AG08396 (cell line): ENCODE measurements at regions not wholly inside any gene's neighbourhood (a gene's known extent, or its start where the extent isn't known, plus 50 kb on each side); places are given as distances from the start of the nearest gene placed in this dataset.
"Not testable (repeated sequence)": the region's sequence is repeated elsewhere in the genome, so short reads cannot be mapped to it uniquely, and the experiment has no call there.

ENCODE experiments used
- DNase-seq: peaks from one replicate; pipeline ENCODE4 v3.0.0; 2012; ENCODE audit warnings: low spot score, mixed read lengths

DNA sequence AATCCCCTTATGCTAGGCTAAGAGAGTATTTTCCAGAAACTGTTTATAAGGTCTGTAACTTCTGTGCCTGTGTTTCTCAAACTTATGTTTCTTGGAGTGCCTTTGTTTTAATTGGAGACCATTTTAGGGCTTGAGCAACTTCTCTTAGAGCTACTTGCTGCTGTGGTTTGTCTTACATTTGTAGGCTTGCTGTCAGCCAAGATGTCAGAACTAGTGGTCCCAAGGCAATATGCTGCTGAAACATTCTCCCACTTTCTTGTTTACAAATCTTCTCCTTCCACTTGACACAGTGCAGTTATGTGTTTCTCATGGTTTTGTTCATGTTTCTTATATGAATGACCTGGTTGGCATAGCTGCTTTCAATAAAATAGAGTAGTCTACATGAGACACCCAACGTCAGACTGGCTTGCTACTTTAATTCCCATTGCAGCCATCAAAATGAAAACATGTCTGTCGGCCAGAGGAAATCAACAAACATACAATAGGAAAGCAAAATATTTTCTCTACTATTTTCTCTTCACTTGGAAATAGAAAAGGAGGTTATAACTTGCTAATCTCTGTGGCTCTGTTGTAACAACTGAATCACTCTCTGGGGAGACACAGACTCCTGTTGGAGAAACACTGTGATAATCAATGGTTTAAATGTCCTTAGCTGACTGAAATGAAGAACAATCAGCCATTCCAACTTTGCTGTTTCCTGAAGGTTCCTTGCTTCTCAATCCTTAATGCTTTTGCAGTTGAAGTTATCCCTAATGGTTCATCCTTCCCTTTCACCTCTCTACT is 426.4 kb downstream of the PDGFC start:
- no peak for DNase-seq

GRCh38 chr4:156539376-156539775 is 432.2 kb downstream of the PDGFC start:
- no peak for DNase-seq

DNA sequence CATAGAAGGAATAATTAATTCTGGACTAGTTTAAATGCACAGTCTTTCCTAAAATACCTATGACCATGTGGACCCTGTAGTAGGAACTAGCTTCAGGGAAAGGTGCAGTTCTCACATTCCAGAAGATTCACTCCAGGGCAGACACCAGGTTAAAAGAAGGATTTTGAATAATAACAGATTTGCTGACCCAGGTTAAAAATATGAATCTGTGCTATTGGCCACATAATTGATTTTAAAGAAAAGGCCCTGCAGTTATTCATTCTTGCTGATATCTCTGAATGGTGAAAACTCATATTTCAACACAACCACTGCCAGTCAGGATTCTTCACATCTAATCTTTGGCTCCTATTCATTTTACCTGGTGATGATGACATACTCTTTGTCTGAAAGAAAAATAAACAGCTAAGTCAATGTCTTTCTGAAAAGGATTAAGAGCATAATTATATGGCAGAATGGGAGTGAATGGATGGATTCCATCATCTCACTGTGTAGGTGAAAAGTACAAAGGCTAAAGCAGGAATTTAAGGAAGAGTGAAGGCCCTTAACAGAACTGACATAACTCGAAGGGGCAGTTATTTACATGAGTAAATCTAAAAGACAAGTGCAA is 432.8 kb downstream of the PDGFC start:
- no peak for DNase-seq

DNA sequence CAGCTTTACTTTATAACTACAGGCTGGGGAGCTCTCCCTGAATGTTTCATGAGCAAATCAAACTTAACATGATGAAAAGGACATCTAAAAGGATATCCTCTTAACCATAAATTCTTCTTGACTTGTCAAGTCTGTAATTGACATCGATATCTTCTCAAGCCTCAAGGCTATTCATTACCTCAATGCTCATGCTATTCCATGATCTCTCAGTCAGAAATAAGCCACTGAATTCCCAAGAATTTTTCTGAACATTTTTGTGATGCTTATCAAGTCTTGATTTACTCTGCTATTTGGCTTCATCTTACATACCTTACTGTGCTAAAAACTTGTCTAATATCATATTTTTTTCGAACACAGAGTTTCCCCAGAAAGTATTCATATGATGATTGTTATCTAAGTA is 433.4 kb downstream of the PDGFC start:
- DNase-seq: no peak

DNA sequence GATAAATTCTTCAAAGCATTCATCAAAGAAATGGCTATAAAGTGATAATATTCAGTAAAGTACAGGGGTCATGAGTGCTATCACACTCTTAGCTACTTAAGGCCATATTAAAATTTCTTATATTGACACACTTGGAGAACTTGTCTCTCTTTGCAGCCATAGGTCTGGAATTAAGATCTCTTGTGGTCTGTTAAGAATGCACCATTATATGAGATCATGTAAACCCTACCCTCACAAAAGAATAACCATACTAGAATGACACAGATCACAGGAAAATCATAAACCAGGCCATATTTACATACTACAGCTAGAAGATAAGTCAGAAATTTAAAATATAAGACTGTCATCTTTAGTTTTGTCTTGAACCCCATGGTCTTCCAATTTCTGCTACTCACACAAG is 434.3 kb downstream of the PDGFC start:
- DNase-seq: no peak

DNA sequence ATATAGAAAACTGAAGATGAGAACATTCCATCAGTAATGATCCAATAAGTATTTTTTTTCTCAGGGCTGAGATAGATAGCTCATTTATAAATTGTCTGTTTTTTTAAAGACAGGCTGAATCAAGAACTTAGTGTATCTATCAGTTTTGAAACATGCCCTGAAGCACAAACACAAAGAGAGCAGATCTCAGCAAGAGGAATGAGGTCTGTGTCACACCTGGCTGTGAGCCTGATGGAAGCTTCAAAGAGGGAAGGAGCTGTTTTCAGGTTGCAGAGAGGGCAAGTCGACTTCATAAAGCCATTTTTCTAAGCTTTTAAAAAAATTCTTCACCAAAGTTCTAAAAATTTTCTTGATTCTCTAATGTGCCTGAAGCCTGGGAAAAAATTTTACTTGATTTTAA is 434.9 kb downstream of the PDGFC start:
- no peak for DNase-seq

GRCh38 chr4:156534205-156534604 is 437.4 kb downstream of the PDGFC start:
- DNase-seq: no peak

DNA sequence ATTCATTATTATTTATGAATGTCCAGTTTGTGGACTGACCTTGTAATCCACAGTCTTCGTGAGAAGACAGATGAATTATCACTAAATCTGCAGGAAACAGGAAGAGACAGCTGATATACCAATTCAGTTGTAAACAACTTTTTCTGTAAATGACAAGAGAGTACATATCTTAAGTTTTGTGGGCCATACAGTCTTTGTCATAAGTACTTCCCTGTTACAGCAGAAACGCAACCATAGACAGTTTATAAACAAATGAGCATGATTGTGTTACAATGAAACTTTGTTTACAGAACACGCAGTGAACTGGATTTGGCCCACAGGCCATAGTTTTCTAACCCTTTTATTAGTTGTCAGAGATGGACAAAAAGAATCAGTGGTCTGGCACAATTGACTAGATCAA is 443.4 kb downstream of the PDGFC start:
- DNase-seq: no peak

DNA sequence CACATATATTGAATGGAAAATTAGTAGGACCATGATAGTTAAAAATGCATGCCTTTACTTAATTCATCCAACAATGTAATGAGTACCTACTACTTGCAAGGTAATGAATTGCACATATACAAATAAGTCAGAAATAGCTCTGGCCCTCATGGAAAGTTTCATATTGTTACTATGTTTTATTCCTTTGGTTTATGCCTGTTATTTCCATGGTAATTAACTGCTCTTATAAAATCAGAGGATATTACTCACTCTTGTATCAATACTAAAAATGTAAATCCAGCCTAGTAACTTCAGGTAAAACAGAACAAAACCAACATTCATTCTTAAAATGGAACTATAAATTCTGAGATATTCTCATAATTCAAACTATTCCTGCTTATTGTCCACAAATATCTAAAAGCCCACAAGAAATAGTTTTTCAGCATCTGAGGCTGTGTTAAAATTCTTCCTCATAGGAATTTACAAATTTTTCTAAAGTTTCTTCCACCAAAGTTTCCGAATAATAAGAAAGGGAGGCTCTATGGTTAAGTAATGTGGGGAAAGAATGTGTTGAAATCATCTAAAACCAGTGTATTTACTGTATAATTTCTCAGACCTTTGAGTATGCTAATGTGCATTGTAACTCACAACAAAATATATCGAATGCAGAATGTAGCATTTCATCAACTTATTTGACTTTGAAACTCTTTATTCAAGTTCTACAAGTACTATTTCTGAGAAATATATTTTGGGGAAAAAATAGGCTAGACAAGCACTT is 444.2 kb downstream of the PDGFC start:
- DNase-seq: no peak

DNA sequence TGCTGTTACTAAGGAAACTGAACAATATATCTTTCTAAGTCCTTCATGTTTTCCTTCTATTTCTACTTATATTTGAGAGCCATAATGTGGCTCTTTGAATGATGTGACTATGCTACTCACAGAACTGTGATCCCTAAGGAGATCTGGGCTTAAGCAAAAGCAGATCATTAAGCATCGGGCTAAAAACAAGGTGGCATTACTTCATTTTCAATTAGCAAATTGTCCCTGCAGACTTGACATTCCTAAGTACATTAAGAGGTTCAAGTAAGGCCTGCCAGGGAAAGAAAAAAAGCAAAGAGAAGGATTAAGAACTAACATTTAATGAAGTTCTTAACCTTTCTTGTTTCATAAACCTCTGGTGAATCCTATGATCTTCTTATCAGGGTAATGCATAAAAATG is 447.6 kb downstream of the PDGFC start:
- DNase-seq: no peak

DNA sequence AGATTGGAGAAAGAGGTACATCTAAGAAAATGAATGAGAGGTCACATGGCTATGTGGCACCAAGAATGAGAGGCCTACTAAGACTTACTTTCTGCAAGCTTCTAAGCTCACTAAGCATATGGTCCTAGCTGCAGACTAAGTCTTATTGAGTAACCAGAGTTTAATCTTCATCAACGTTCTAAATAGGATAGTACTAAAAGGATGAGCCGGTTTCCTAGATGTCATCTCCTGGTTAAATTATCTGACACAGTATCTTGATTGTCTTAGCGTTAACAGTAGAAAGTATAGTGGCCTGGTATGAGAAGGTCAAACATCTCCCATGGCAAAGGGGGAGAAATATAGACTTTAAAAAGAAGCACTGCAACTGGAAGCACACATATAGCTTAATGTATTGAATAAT is 448.1 kb downstream of the PDGFC start:
- no peak for DNase-seq

DNA sequence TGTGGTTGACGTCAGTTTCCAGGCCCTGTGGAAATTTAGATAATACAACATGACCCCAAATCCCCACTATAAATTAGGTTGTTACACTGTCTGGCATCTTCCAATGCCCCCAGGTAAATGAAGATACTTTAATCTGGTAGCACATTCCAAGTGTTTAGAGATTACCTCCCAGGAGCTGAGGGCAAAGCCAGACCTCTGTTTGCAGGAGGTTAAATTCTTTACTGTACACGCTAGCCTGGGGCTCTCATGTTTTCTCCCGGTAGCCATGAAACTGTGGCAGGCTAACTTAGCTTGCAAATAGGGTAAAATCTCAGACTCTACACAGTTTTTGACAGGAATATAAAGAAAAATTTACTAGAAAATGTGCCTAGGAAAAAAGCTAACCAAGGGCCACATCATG is 450.0 kb downstream of the PDGFC start:
- DNase-seq: no peak

DNA sequence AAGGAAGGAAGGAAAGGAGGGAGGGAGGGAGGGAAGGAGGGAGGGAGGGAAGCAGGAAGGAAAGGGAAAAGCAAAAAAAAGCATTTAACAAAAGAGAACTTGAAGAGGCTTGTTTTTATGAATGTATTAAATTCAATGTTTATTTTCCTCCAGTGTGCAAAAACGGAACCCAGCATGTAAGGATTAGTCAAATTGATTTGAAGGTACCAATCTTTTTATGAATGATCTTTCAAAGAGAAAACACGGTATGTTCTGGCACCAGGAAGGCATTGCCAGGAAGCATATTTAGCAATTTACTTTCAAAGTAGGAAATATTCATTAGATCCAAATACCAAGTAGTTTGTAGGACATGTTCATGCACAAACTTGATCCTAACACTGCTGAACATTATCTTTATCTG is 453.6 kb downstream of the PDGFC start:
- no peak for DNase-seq

- no peak for DNase-seq
These were observed 454.1 kb downstream of the PDGFC start for GRCh38 chr4:156517546-156517945.

- DNase-seq: no peak
These were observed 454.9 kb downstream of the PDGFC start for GRCh38 chr4:156516698-156517097.

DNA sequence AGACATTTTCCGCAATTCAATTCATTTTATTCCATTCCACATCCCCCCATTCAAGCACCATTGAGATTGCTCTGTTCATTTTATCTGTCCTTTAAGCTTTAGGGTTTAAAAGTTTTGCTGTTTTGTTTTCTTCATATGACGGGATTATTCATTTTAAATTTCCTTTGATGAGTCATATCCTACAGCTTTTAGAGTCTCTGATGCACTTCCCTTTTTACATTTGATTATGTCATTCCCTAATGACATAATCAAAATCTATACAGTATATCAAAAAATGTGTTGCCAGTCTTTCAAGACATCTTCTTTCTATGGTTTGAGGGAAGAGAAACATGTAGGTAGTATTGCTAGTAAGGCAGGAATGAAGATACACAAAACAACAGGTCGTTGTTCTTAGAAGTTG is 456.3 kb downstream of the PDGFC start:
- DNase-seq: no peak

DNA sequence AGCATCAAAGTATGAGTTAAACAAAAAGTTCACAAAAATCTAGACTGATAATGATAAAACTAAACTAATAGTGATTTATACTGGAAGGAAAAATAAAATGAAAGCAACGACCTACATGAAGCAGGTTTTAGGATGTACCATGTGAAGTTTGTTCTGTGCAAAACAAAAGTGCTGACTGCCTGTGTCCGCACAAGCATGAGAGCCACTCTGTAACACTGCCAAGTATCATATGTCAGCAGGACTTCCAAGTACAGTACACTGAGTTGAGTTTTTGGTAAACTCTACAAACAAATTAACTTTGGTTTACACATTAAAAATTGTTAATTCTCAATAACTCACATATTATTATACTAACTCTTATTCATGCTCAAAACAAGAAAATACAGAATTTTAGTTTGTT is 459.0 kb downstream of the PDGFC start:
- DNase-seq: no peak

- DNase-seq: not testable (repeated sequence)
These were observed 461.7 kb downstream of the PDGFC start for GRCh38 chr4:156509921-156510320.

- DNase-seq: no peak
These were observed 466.2 kb downstream of the PDGFC start for GRCh38 chr4:156505341-156505955.

- DNase-seq: no peak
These were observed 468.5 kb downstream of the PDGFC start for GRCh38 chr4:156503119-156503518.

- DNase-seq: no peak
These were observed 469.6 kb downstream of the PDGFC start for GRCh38 chr4:156501962-156502361.

- DNase-seq: no peak
These were observed 471.9 kb downstream of the PDGFC start for GRCh38 chr4:156499684-156500083.

GRCh38 chr4:156497486-156497885 is 474.1 kb downstream of the PDGFC start:
- no peak for DNase-seq
